B cell (primary cell): ENCODE measurements at regions not wholly inside any gene's neighbourhood (a gene's known extent, or its start where the extent isn't known, plus 50 kb on each side); places are given as distances from the start of the nearest gene placed in this dataset.

ENCODE experiments used
- EZH2 ChIP-seq: IDR thresholded peaks from 2 replicates; pipeline ENCODE4 v1.6.1; 2012; ENCODE audit warnings: borderline replicate concordance, low read depth, mild to moderate bottlenecking, moderate library complexity, low read length; ENCODE audit not compliant: insufficient read depth, poor library complexity, severe bottlenecking
- TF ChIP-seq, protein P1 (sequence below): fragments of 200-600 bp; IDR thresholded peaks from one replicate; pipeline ENCODE4 v1.8.0; 2022; ENCODE audit warnings: antibody characterized with exemption, mild to moderate bottlenecking

DNA sequence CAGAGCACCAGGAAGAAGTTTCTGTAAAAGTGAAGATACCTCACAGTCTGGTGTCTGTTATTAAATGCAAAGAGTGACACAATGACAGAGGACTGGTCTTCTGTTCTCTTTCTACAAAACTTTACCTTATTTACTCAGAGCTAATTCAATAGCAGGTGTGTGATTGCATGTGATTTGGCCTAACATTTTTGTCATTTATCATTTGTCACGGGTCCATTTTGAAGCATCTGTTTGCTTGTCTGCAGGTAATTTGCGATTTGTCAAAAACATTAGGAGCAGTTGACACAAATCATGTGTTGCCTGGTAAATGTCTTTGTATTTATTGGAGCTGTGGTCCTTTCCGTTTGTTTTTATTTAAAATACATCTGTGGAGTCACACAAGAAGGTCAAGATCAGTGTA is 1232.4 kb downstream of the STIM2 start:
- TF ChIP-seq, protein P1, sequence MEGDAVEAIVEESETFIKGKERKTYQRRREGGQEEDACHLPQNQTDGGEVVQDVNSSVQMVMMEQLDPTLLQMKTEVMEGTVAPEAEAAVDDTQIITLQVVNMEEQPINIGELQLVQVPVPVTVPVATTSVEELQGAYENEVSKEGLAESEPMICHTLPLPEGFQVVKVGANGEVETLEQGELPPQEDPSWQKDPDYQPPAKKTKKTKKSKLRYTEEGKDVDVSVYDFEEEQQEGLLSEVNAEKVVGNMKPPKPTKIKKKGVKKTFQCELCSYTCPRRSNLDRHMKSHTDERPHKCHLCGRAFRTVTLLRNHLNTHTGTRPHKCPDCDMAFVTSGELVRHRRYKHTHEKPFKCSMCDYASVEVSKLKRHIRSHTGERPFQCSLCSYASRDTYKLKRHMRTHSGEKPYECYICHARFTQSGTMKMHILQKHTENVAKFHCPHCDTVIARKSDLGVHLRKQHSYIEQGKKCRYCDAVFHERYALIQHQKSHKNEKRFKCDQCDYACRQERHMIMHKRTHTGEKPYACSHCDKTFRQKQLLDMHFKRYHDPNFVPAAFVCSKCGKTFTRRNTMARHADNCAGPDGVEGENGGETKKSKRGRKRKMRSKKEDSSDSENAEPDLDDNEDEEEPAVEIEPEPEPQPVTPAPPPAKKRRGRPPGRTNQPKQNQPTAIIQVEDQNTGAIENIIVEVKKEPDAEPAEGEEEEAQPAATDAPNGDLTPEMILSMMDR: no peak
- TF ChIP-seq EZH2: no peak
